ENCODE measurements at regions not wholly inside any gene's neighbourhood (a gene's known extent, or its start where the extent isn't known, plus 50 kb on each side); places are given as distances from the start of the nearest gene placed in this dataset.

- 55 to 71% methylated on average over 3 of the region's 3 CpGs for WGBS, 2 donors
- no peak for ATAC-seq
- H3K27me3 ChIP-seq: no peaks in the 10 kb centered on the region
- no peak for DNase-seq
- H3K4me3 ChIP-seq: no peak overlapping the region
- H3K4me1 ChIP-seq: no peaks in the 10 kb centered on the region
- TF ChIP-seq, protein P1, sequence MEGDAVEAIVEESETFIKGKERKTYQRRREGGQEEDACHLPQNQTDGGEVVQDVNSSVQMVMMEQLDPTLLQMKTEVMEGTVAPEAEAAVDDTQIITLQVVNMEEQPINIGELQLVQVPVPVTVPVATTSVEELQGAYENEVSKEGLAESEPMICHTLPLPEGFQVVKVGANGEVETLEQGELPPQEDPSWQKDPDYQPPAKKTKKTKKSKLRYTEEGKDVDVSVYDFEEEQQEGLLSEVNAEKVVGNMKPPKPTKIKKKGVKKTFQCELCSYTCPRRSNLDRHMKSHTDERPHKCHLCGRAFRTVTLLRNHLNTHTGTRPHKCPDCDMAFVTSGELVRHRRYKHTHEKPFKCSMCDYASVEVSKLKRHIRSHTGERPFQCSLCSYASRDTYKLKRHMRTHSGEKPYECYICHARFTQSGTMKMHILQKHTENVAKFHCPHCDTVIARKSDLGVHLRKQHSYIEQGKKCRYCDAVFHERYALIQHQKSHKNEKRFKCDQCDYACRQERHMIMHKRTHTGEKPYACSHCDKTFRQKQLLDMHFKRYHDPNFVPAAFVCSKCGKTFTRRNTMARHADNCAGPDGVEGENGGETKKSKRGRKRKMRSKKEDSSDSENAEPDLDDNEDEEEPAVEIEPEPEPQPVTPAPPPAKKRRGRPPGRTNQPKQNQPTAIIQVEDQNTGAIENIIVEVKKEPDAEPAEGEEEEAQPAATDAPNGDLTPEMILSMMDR (IDR thresholded peaks at IDR 0.05): no peak
- no peaks in the 10 kb centered on the region for H3K36me3 ChIP-seq
- intact Hi-C loops (cut with DNase I): no loop called here
- H3K9me3 ChIP-seq: no peaks in the 10 kb centered on the region
- no peak overlapping the region for H3K27ac ChIP-seq
Observed at GRCh38 chr13:91200486-91200885, 147.0 kb upstream of the MIR17HG start.

DNA sequence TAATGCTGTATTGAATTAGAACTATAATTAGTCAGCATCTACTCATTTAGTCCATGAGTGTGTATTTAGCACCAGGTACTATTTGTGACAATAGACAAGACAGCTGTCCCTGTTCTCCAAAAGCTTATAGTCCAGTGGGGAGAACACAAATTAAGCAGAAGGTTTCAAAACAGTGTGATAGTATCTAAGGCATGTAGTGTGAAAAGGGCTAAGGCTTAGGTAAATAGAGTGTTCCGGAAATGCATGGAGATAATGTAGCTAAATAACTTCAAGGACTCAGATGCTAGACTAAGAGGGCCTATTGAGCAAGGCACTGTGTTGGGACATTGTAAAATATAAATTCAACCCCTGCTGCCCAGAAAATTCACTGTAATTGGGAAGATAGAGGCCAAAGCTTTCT, 144.1 kb upstream of the MIR17HG start:
- 69 to 76% methylated on average over 1 of the region's 1 CpG for WGBS, 2 donors

GRCh38 chr13:91207261-91207660, 140.2 kb upstream of the MIR17HG start:
- H3K4me1 ChIP-seq: no peaks in the 10 kb centered on the region
- ATAC-seq (no peak), DNase-seq (no peak)
- H3K27me3 ChIP-seq: peaks cover 0 to 4% (median 0%) of the 10 kb centered on the region in 7 donors
- WGBS, 2 donors: 46 to 50% methylated on average over 4 of the region's 4 CpGs
- H3K4me3 ChIP-seq: no peak overlapping the region
- intact Hi-C loops (cut with DNase I): no loop called here
- H3K9me3 ChIP-seq: peaks cover 0 to 15% (median 0%) of the 10 kb centered on the region in 11 donors
- H3K36me3 ChIP-seq: no peaks in the 10 kb centered on the region
- no peak overlapping the region for H3K27ac ChIP-seq
- TF ChIP-seq, protein P1 (IDR thresholded peaks at IDR 0.05): no peak

More for the DNA sequence above, 144.1 kb upstream of the MIR17HG start:
- TF ChIP-seq, protein P1 (IDR thresholded peaks at IDR 0.05): no peak
- DNase-seq (no peak), ATAC-seq (no peak)
- Histone ChIP-seq H3K9me3 (no peaks in the 10 kb centered on the region), H3K36me3 (no peaks in the 10 kb centered on the region), H3K27ac (no peak overlapping the region), H3K4me1 (no peaks in the 10 kb centered on the region), H3K27me3 (no peaks in the 10 kb centered on the region), H3K4me3 (no peak overlapping the region)
- intact Hi-C loops (cut with DNase I): no loop called here

- Histone ChIP-seq H3K9me3 (peaks cover 0 to 15% (median 0%) of the 10 kb centered on the region in 11 donors), H3K4me1 (no peaks in the 10 kb centered on the region), H3K27ac (no peak overlapping the region), H3K36me3 (no peaks in the 10 kb centered on the region), H3K4me3 (no peak overlapping the region), H3K27me3 (peaks cover 0 to 11% (median 0%) of the 10 kb centered on the region in 7 donors)
- WGBS, 2 donors: 46 to 51% methylated on average over 3 of the region's 3 CpGs
- intact Hi-C loops (cut with DNase I): no loop called here
- TF ChIP-seq, protein P1 (IDR thresholded peaks at IDR 0.05): no peak
- ATAC-seq (no peak), DNase-seq (no peak)
Observed at GRCh38 chr13:91211510-91211909, 136.0 kb upstream of the MIR17HG start.

Data from heart right ventricle (tissue), 16 donors.